K562 (cell line): ENCODE measurements at regions not wholly inside any gene's neighbourhood (a gene's known extent, or its start where the extent isn't known, plus 50 kb on each side); places are given as distances from the start of the nearest gene placed in this dataset.
"Not testable (repeated sequence)": the region's sequence is repeated elsewhere in the genome, so short reads cannot be mapped to it uniquely, and the experiment has no call there.

ENCODE experiments used
- ATAC-seq: fragments of 200-7000 bp; cut with Tn5 transposase; 3 replicates; pipeline ENCODE4 v1.9.1; 2020; ENCODE audit warnings: moderate library complexity
- BruUV-seq: library from RNA; stranded (reverse); fragments of 400-500 nt; replicated peaks from 2 replicates; lab custom pipeline; 2021; lab: Mats Ljungman, UMichigan
- CTCF ChIA-PET: fragments of 300-600 bp; formaldehyde crosslinking; extraction: SDS; loops from one replicate; lab custom pipeline; 2021; ENCODE audit warnings: low intra/inter-chr PET ratio; lab: Yijun Ruan, JAX
- POLR2A ChIA-PET: fragments of 300-600, 350-650 bp; sonication (Branson Sonifier 250); formaldehyde crosslinking; extraction: SDS; loops from one replicate; lab custom pipeline; 2021; ENCODE audit warnings: antibody characterized with exemption, inconsistent platforms; lab: Yijun Ruan, JAX
- DNase-seq, 4 experiments: peaks; one replicate each; pipeline versions ENCODE4 v3.0.0 to v3.0.0-alpha.2; 2011 to 2018; ENCODE audit warnings: low spot score in 3 of 4, mixed read lengths in 3 of 4; ENCODE audit errors: extremely low read depth in 1 of 4
- FAIRE-seq: peaks from 2 replicates; lab custom pipeline; 2011; peaks lifted over from hg19 to GRCh38; lab: Jason Lieb, UNC
- H2AFZ ChIP-seq: 2 replicates; pipeline ENCODE4 v1.6.0; 2011; ENCODE audit warnings: low read depth, low read length, control low read depth, inconsistent platforms
- H3K27ac ChIP-seq: fragments of 200-600 bp; 3 replicates; pipeline ENCODE4 v1.8.0; 2011; ENCODE audit warnings: low read depth, mild to moderate bottlenecking, control low read depth, inconsistent platforms, low read length, moderate library complexity, mixed read lengths; ENCODE audit errors: extremely low read depth
- H3K27me3 ChIP-seq, 2 experiments: fragments of 300-600 bp in 1 of 2; 2 replicates in 1 of 2; 3 replicates in 1 of 2; pipeline versions ENCODE4 v1.6.0 to v1.8.0; 2011; ENCODE audit warnings: inconsistent platforms in 2 of 2, low read length in 2 of 2, mild to moderate bottlenecking in 1 of 2, mixed read lengths in 1 of 2, moderate library complexity in 1 of 2; ENCODE audit not compliant: control insufficient read depth in 2 of 2, insufficient read depth in 2 of 2
- H3K36me3 ChIP-seq: fragments of 300-600 bp; 3 replicates; pipeline ENCODE4 v1.8.0; 2011; ENCODE audit warnings: mild to moderate bottlenecking, low read length, inconsistent platforms; ENCODE audit not compliant: control insufficient read depth, insufficient read depth
- H3K4me1 ChIP-seq, 2 experiments: fragments of 200-600 bp in 1 of 2; replicated peaks in 1 of 2; 2 replicates in 1 of 2; 3 replicates in 1 of 2; pipeline versions ENCODE4 v1.5.1 to v1.8.0; 2011; ENCODE audit warnings: inconsistent platforms in 2 of 2, low read length in 2 of 2, mild to moderate bottlenecking in 1 of 2, mixed read lengths in 1 of 2, moderate library complexity in 1 of 2; ENCODE audit not compliant: control insufficient read depth in 2 of 2, insufficient read depth in 2 of 2
- H3K4me2 ChIP-seq: 2 replicates; pipeline ENCODE4 v1.6.1; 2011; ENCODE audit warnings: low read length, control low read depth, inconsistent platforms, mixed read lengths; ENCODE audit not compliant: insufficient read depth
- H3K4me3 ChIP-seq: fragments of 200-600 bp; sonication (generic), shearing (Covaris generic); 2 replicates; pipeline ENCODE4 v1.5.1; 2016; ENCODE audit warnings: control low read depth, inconsistent platforms
- H3K79me2 ChIP-seq: fragments of 200-600 bp; 3 replicates; pipeline ENCODE4 v1.8.0; 2011; ENCODE audit warnings: low read length, inconsistent platforms; ENCODE audit not compliant: control insufficient read depth, insufficient read depth
- H3K9ac ChIP-seq, 2 experiments: 2 replicates each; pipeline versions ENCODE4 v1.6.0 to v1.6.1; 2011; ENCODE audit warnings: low read depth in 2 of 2, low read length in 2 of 2, control low read depth in 1 of 2, inconsistent platforms in 1 of 2, mild to moderate bottlenecking in 1 of 2, mixed read lengths in 1 of 2; ENCODE audit not compliant: insufficient read depth in 1 of 2
- H3K9me1 ChIP-seq: one replicate; pipeline ENCODE4 v1.6.0; 2011; ENCODE audit warnings: inconsistent platforms, mild to moderate bottlenecking, low read length, moderate library complexity; ENCODE audit not compliant: control insufficient read depth, insufficient read depth
- H3K9me3 ChIP-seq: replicated peaks from 2 replicates; pipeline ENCODE4 v1.5.1; 2011; ENCODE audit warnings: low read depth, low read length, inconsistent platforms; ENCODE audit not compliant: control insufficient read depth, insufficient read depth
- H4K20me1 ChIP-seq: replicated peaks from 2 replicates; pipeline ENCODE4 v1.6.1; 2011; ENCODE audit warnings: low read length, inconsistent platforms, mixed read lengths; ENCODE audit not compliant: control insufficient read depth, insufficient read depth
- ARID1B ChIP-seq: fragments of 450-650 bp; IDR thresholded peaks from 2 replicates; pipeline ENCODE4 v1.6.1; 2016; ENCODE audit warnings: antibody characterized with exemption, mild to moderate bottlenecking, inconsistent platforms
- CEBPB ChIP-seq: fragments of 450-650 bp; IDR thresholded peaks from 2 replicates; pipeline ENCODE4 v1.6.1; 2016; ENCODE audit warnings: missing genetic modification characterization, missing compliant biosample characterization
- CEBPG ChIP-seq, 3 experiments: fragments of 200-800 bp in 1 of 3; sonication (Bioruptor generic) in 1 of 3; sonication (generic) in 1 of 3; formaldehyde crosslinking in 1 of 3; IDR thresholded peaks in 2 of 3; conservative IDR thresholded peaks in 1 of 3; 2 replicates each; pipeline versions ENCODE4 v1.6.1 to v1.8.0; 2016 to 2022; ENCODE audit warnings: missing compliant biosample characterization in 2 of 3, missing genetic modification characterization in 2 of 3, mild to moderate bottlenecking in 1 of 3, missing genetic modification reagents in 1 of 3
- EP400 ChIP-seq: fragments of 450-650 bp; IDR thresholded peaks from 2 replicates; pipeline ENCODE4 v1.6.1; 2017; ENCODE audit warnings: antibody characterized with exemption, mild to moderate bottlenecking, moderate library complexity
- L3MBTL2 ChIP-seq: fragments of 450-650 bp; IDR thresholded peaks from 2 replicates; pipeline ENCODE4 v1.6.1; 2016; ENCODE audit warnings: mild to moderate bottlenecking, moderate library complexity
- MYC ChIP-seq, 2 experiments: fragments of 250-450 bp in 1 of 2; sonication (Bioruptor Pico) in 1 of 2; IDR thresholded peaks; 2 replicates each; pipeline versions ENCODE4 v1.5.1 to v1.6.1; 2012 to 2021; ENCODE audit warnings: low read depth in 2 of 2, borderline replicate concordance in 1 of 2, improper control_type of control experiment in 1 of 2, low read length in 1 of 2, mild to moderate bottlenecking in 1 of 2, moderate library complexity in 1 of 2
- TAL1 ChIP-seq: fragments of 450-650 bp; IDR thresholded peaks from 2 replicates; pipeline ENCODE4 v1.6.1; 2016; ENCODE audit warnings: mild to moderate bottlenecking
- TCF3 ChIP-seq: sonication (generic); formaldehyde crosslinking; IDR thresholded peaks from 2 replicates; pipeline ENCODE4 v1.4.0; 2020; ENCODE audit warnings: mild to moderate bottlenecking, missing genetic modification reagents
- WGBS: fragments of 100-300 bp; shearing (Covaris generic); methylation state at CpG from one replicate; pipeline ENCODE4 v1.1.6; 2016; ENCODE audit warnings: low coverage, mixed read lengths; ENCODE audit not compliant: insufficient coverage; ENCODE audit errors: missing lambda C conversion rate; 5-methylcytosine and 5-hydroxymethylcytosine counted together
- in situ Hi-C: fragments of 300-500 bp; cut with MboI; formaldehyde crosslinking; loops from 4 replicates; pipeline ENCODE4 v1.15.0; 2018; ENCODE audit warnings: inconsistent platforms, mixed read lengths
- intact Hi-C: fragments of 100-400 bp; cut with micrococcal nuclease; formaldehyde crosslinking; loops from 2 replicates; pipeline ENCODE4 v1.14.2; 2022
- TF ChIP-seq, protein P1 (sequence below), 2 experiments: fragments of 450-650 bp in 1 of 2; sonication (generic) in 1 of 2; formaldehyde crosslinking in 1 of 2; IDR thresholded peaks in 1 of 2; conservative IDR thresholded peaks in 1 of 2; 2 replicates each; pipeline versions ENCODE4 v1.6.1 to v1.8.1; 2016 to 2023; ENCODE audit warnings: mild to moderate bottlenecking in 2 of 2, moderate library complexity in 2 of 2, inconsistent platforms in 1 of 2, missing genetic modification reagents in 1 of 2

DNA sequence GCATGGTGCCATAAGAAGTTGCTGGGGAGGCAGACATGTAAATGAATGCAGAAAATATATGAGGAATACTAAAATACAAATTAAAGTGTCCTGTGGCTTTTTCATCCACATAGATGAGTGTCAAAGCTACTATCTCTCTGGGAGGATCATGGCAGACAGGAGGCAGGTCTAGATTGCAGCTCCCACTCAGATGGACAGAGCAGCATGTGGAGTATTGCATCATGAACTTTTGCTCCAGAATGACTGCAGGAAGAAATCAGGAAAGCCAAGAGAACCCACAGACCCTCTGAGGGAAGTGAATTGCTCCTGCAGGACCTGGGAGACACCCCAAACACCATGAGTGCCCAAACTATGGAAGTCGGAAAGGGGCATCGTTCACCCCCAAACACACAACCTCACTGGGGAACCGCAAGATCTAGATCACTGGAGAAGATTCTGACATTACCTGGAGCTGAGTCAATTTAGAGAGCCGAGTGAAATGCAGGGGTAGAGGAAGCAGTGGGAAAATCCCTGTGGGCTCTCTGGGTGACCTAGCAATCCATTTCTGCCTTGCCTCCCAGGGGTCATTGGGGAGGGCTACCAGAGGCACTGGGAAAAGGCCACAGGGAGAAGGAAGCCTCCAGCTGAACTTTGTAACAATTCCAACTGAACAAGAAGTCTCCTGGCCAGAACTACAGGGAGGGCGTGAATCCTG, 61.0 kb upstream of the PRSS3 start:
- H3K9ac ChIP-seq; H3K4me1 ChIP-seq; H3K9me3 ChIP-seq; BruUV-seq; H3K36me3 ChIP-seq; H3K79me2 ChIP-seq; in situ Hi-C loops; H3K4me2 ChIP-seq; DNase-seq; H3K4me3 ChIP-seq; H3K27ac ChIP-seq; H3K27me3 ChIP-seq; H4K20me1 ChIP-seq; FAIRE-seq; CTCF ChIA-PET; H3K9me1 ChIP-seq; TF ChIP-seq MYC (CRISPR knock-in tag; IDR thresholded peaks at IDR 0.05; ENCODE audit: borderline replicate concordance, low read depth): not testable (repeated sequence)
- intact Hi-C loops = loop anchor here (10.0 kb wide), 1 partner anchor 190 kb away; no protein-coding TSS in a partner anchor
- WGBS = 45% methylated on average over 4 of the region's 5 CpGs
- POLR2A ChIA-PET = interaction anchor here (0.6 kb wide), 1 partner anchor 115 kb away, joined by 3 read pairs; no protein-coding TSS in a partner anchor
- TF ChIP-seq CEBPG (CRISPR knock-in tag; IDR thresholded peaks at IDR 0.05) = peak; percentile 58
- TF ChIP-seq CEBPG (tag; conservative IDR thresholded peaks at IDR 0.05 in 1 of 2, IDR thresholded peaks at IDR 0.05 in 1 of 2) = peak in 1 of 2 experiments; percentile 89; a peak in 2 of 4 replicates
- 0 out of 2 replicates have a peak, but pooled peaks have one; percentile 23 for TF ChIP-seq L3MBTL2
- TF ChIP-seq TCF3 (CRISPR knock-in tag) = 0 out of 2 replicates have a peak, but pooled peaks have one; percentile 19
- peak; percentile 57 for TF ChIP-seq CEBPB
- TF ChIP-seq, protein P1, sequence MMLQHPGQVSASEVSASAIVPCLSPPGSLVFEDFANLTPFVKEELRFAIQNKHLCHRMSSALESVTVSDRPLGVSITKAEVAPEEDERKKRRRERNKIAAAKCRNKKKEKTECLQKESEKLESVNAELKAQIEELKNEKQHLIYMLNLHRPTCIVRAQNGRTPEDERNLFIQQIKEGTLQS (IDR thresholded peaks at IDR 0.05) = peak; percentile 71
- TF ChIP-seq, protein P1 (CRISPR knock-in tag; conservative IDR thresholded peaks at IDR 0.05) = not testable (repeated sequence)
- peak; percentile 63; the same call in 1 of the 2 replicates for TF ChIP-seq MYC (IDR thresholded peaks at IDR 0.05; ENCODE audit: low read depth, low read length)
- peak; percentile 38; the same call in 1 of the 2 replicates for TF ChIP-seq ARID1B
- TF ChIP-seq TAL1 = peak; percentile 29; the same call in 1 of the 2 replicates
- 0 out of 2 replicates have a peak, but pooled peaks have one; percentile 37 for TF ChIP-seq EP400
- ATAC-seq = peak; percentile 49
- H2AFZ ChIP-seq = peak overlapping the region; percentile 46; the same call in 1 of the 2 replicates
